ENCODE measurements at regions not wholly inside any gene's neighbourhood (a gene's known extent, or its start where the extent isn't known, plus 50 kb on each side); places are given as distances from the start of the nearest gene placed in this dataset.

DNA sequence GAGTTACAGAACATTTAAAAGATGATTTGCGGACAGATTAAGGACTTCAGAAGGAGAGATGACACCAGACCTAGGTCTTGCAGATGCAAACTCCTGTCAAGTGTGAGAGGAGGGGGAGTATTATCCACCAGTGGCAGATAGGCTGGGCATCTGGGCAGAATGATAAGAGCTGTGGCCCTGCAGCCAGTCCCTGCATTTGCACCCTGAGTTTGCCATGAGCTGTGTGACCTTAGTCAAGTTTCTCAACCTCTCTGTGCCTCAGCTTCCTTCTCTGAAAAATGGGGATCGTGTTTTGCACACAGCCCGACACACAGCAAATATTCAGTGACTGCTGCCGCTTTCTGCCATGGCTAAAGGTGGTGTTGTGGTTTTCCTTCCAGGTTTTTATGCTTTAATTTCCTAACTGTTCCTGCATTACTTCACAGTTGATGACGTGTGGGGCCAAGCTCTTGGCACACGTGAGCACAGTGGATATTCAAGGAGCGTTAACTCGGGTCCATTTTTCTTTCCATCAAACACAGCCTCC, 516.2 kb downstream of the CDH26 start:
- TF ChIP-seq, protein P1, sequence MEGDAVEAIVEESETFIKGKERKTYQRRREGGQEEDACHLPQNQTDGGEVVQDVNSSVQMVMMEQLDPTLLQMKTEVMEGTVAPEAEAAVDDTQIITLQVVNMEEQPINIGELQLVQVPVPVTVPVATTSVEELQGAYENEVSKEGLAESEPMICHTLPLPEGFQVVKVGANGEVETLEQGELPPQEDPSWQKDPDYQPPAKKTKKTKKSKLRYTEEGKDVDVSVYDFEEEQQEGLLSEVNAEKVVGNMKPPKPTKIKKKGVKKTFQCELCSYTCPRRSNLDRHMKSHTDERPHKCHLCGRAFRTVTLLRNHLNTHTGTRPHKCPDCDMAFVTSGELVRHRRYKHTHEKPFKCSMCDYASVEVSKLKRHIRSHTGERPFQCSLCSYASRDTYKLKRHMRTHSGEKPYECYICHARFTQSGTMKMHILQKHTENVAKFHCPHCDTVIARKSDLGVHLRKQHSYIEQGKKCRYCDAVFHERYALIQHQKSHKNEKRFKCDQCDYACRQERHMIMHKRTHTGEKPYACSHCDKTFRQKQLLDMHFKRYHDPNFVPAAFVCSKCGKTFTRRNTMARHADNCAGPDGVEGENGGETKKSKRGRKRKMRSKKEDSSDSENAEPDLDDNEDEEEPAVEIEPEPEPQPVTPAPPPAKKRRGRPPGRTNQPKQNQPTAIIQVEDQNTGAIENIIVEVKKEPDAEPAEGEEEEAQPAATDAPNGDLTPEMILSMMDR (IDR thresholded peaks at IDR 0.05; ENCODE audit: low read length) = no peak
- no peak for DNase-seq
- H3K4me2 ChIP-seq (ENCODE audit: low read depth, low read length) = no peak overlapping the region
- no peak overlapping the region for H3K4me3 ChIP-seq (ENCODE audit: low read length)
- no peaks in the 10 kb centered on the region for H3K79me2 ChIP-seq (ENCODE audit: low read length)
- no peaks in the 10 kb centered on the region for H3K9me3 ChIP-seq (replicated peaks; ENCODE audit: insufficient read depth, low read length)
- no peak overlapping the region for H2AFZ ChIP-seq (ENCODE audit: low read length)
- H3K9me2 ChIP-seq (replicated peaks; ENCODE audit: insufficient read depth, low read length) = no peaks in the 10 kb centered on the region
- no peaks in the 10 kb centered on the region for H3F3A ChIP-seq (ENCODE audit: insufficient read depth, low read length)
- H3K36me3 ChIP-seq (replicated peaks; ENCODE audit: insufficient read depth, low read length) = no peaks in the 10 kb centered on the region
- no peak overlapping the region for H3K27ac ChIP-seq (ENCODE audit: low read length)
- no peak overlapping the region for H3K9ac ChIP-seq (ENCODE audit: low read length)
- no peaks in the 10 kb centered on the region for H3K27me3 ChIP-seq (replicated peaks; ENCODE audit: insufficient read depth, low read length)
- no peaks in the 10 kb centered on the region for H3K4me1 ChIP-seq (ENCODE audit: low read length)
- no peaks in the 10 kb centered on the region for H4K20me1 ChIP-seq (ENCODE audit: insufficient read depth, low read length)

DNA sequence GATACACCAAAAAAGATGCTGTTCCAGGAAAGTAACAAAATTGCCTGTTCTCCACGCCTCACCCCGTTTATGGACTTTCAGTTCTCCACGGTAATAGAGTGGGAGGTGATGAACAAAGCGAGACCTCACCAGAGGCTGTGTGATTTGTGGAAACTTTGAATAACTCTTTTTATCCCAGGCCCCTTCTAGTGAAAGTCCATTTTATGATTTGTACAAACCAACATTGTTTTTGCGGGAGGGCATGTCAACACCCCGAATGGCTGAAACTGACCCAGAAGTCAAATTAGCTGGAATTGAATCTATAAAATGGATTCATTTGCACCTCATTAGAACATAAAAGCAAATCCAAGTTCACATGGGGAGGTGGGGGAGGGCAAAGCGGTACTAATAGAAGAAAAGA, 517.8 kb downstream of the CDH26 start:
- Histone ChIP-seq H3K9ac (ENCODE audit: low read length) (no peak overlapping the region), H3K36me3 (replicated peaks; ENCODE audit: insufficient read depth, low read length) (no peaks in the 10 kb centered on the region), H3K4me3 (ENCODE audit: low read length) (no peak overlapping the region), H3F3A (ENCODE audit: insufficient read depth, low read length) (no peaks in the 10 kb centered on the region), H3K27ac (ENCODE audit: low read length) (no peak overlapping the region), H3K4me2 (ENCODE audit: low read depth, low read length) (no peak overlapping the region), H4K20me1 (ENCODE audit: insufficient read depth, low read length) (no peaks in the 10 kb centered on the region), H2AFZ (ENCODE audit: low read length) (no peak overlapping the region), H3K9me2 (replicated peaks; ENCODE audit: insufficient read depth, low read length) (no peaks in the 10 kb centered on the region), H3K27me3 (replicated peaks; ENCODE audit: insufficient read depth, low read length) (no peaks in the 10 kb centered on the region), H3K4me1 (ENCODE audit: low read length) (no peaks in the 10 kb centered on the region), H3K79me2 (ENCODE audit: low read length) (no peaks in the 10 kb centered on the region), H3K9me3 (replicated peaks; ENCODE audit: insufficient read depth, low read length) (no peaks in the 10 kb centered on the region)
- DNase-seq = no peak
- no peak for TF ChIP-seq EZH2phosphoT487 (IDR thresholded peaks at IDR 0.05; ENCODE audit: low read length)
- TF ChIP-seq, protein P1 (IDR thresholded peaks at IDR 0.05; ENCODE audit: low read length) = no peak
- TF ChIP-seq EZH2 (optimal IDR thresholded peaks at IDR 0.05; ENCODE audit: low read depth, low read length) = no peak

DNA sequence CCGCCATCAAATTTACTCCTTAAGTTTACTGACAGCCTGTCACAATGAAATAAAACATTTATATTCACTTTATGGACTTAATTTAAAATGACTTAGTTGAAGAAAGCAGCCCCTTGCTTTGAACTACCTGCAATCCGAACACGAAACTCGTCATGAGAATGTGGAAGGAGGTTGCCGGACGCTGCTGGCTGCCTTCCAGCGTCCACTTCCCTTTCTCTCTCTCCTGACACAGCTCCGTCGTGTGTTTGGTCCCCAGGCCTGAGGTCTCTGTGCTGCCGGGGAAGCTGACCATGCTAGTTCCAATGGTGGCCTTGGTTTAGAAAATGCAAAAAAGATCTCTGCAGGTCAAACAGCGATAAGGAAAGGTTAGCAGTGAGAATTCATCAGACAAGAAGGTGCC, 519.7 kb downstream of the CDH26 start:
- Histone ChIP-seq H3K27ac (ENCODE audit: low read length) (no peak overlapping the region), H3K4me3 (ENCODE audit: low read length) (no peak overlapping the region), H3K4me2 (ENCODE audit: low read depth, low read length) (no peak overlapping the region), H3K4me1 (ENCODE audit: low read length) (no peaks in the 10 kb centered on the region), H3K36me3 (replicated peaks; ENCODE audit: insufficient read depth, low read length) (no peaks in the 10 kb centered on the region), H3K9me2 (replicated peaks; ENCODE audit: insufficient read depth, low read length) (no peaks in the 10 kb centered on the region), H3K9me3 (replicated peaks; ENCODE audit: insufficient read depth, low read length) (no peaks in the 10 kb centered on the region), H2AFZ (ENCODE audit: low read length) (no peak overlapping the region), H4K20me1 (ENCODE audit: insufficient read depth, low read length) (no peaks in the 10 kb centered on the region), H3K27me3 (replicated peaks; ENCODE audit: insufficient read depth, low read length) (no peaks in the 10 kb centered on the region), H3K79me2 (ENCODE audit: low read length) (no peaks in the 10 kb centered on the region), H3F3A (ENCODE audit: insufficient read depth, low read length) (no peaks in the 10 kb centered on the region), H3K9ac (ENCODE audit: low read length) (no peak overlapping the region)
- TF ChIP-seq EZH2phosphoT487 (IDR thresholded peaks at IDR 0.05; ENCODE audit: low read length) (no peak), EZH2 (optimal IDR thresholded peaks at IDR 0.05; ENCODE audit: low read depth, low read length) (no peak)
- TF ChIP-seq, protein P1 (IDR thresholded peaks at IDR 0.05; ENCODE audit: low read length) = no peak
- DNase-seq = no peak
